Testis (tissue), 2 donors: ENCODE measurements at regions not wholly inside any gene's neighbourhood (a gene's known extent, or its start where the extent isn't known, plus 50 kb on each side); places are given as distances from the start of the nearest gene placed in this dataset.

Source experiments
- DNase-seq: peaks from one replicate; pipeline ENCODE4 v3.0.0-alpha.2; 2019
- H3K27ac ChIP-seq, 2 donors: fragments of 200-600 bp; sonication (generic); one replicate each; pipeline ENCODE4 v1.5.1; 2019
- H3K27me3 ChIP-seq: fragments of 200-600 bp; sonication (generic); one replicate; pipeline ENCODE4 v1.5.1; 2019
- H3K36me3 ChIP-seq: fragments of 200-600 bp; sonication (generic); one replicate; pipeline ENCODE4 v1.5.1; 2017; ENCODE audit warnings: low read depth; ENCODE audit errors: missing control alignments
- H3K4me1 ChIP-seq: fragments of 200-600 bp; sonication (generic); one replicate; pipeline ENCODE4 v1.5.1; 2019
- H3K4me3 ChIP-seq, 2 donors: fragments of 200-600 bp; sonication (generic); one replicate each; pipeline ENCODE4 v1.5.1; 2017 to 2019
- H3K9me3 ChIP-seq: fragments of 200-600 bp; sonication (generic); one replicate; pipeline ENCODE4 v1.5.1; 2017
- POLR2A ChIP-seq: fragments of 450-650 bp; IDR thresholded peaks from one replicate; pipeline ENCODE4 v1.6.1; 2017; ENCODE audit warnings: antibody characterized with exemption, mild to moderate bottlenecking, moderate library complexity
- WGBS, 2 donors: methylation state at CpG; one replicate each; pipeline ENCODE4 v1.1.5; 2018; 5-methylcytosine and 5-hydroxymethylcytosine counted together
- intact Hi-C: fragments of 100-400 bp; cut with DNase I; formaldehyde crosslinking; loops from one replicate; pipeline ENCODE4 v1.15.1; 2023; ENCODE audit warnings: low total_unique reads
- TF ChIP-seq, protein P1 (sequence below), 3 experiments: fragments of 450-650 bp in 2 of 3; fragments of 200-600 bp in 1 of 3; sonication (generic) in 1 of 3; IDR thresholded peaks; one replicate each; pipeline ENCODE4 v1.5.1; 2016 to 2019; ENCODE audit warnings: antibody characterized with exemption in 3 of 3, mild to moderate bottlenecking in 2 of 3, moderate library complexity in 1 of 3

GRCh38 chr4:11342401-11342800 lies 86.3 kb downstream of the HS3ST1 start:
- no peaks in the 10 kb centered on the region for H3K9me3 ChIP-seq
- no peak for DNase-seq
- WGBS, 2 donors, result 89 to 91% methylated on average over 6 of the region's 6 CpGs

GRCh38 chr4:11341337-11342043 lies 87.2 kb downstream of the HS3ST1 start:
- no peaks in the 10 kb centered on the region for H3K9me3 ChIP-seq
- intact Hi-C loops, result no loop called here
- no peak overlapping the region for H3K4me3 ChIP-seq
- no peak for DNase-seq
- H3K36me3 ChIP-seq, result no peaks in the 10 kb centered on the region
- no peak overlapping the region for H3K27ac ChIP-seq
- H3K27me3 ChIP-seq, result no peaks in the 10 kb centered on the region
- no peaks in the 10 kb centered on the region for H3K4me1 ChIP-seq
- TF ChIP-seq, protein P1, sequence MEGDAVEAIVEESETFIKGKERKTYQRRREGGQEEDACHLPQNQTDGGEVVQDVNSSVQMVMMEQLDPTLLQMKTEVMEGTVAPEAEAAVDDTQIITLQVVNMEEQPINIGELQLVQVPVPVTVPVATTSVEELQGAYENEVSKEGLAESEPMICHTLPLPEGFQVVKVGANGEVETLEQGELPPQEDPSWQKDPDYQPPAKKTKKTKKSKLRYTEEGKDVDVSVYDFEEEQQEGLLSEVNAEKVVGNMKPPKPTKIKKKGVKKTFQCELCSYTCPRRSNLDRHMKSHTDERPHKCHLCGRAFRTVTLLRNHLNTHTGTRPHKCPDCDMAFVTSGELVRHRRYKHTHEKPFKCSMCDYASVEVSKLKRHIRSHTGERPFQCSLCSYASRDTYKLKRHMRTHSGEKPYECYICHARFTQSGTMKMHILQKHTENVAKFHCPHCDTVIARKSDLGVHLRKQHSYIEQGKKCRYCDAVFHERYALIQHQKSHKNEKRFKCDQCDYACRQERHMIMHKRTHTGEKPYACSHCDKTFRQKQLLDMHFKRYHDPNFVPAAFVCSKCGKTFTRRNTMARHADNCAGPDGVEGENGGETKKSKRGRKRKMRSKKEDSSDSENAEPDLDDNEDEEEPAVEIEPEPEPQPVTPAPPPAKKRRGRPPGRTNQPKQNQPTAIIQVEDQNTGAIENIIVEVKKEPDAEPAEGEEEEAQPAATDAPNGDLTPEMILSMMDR (IDR thresholded peaks at IDR 0.05), result no peak
- no peak for TF ChIP-seq POLR2A
- WGBS, 2 donors, result 80 to 84% methylated on average over 6 of the region's 6 CpGs

More at GRCh38 chr4:11342401-11342800, 86.3 kb downstream of the HS3ST1 start:
- intact Hi-C loops, result no loop called here
- no peaks in the 10 kb centered on the region for H3K4me1 ChIP-seq
- TF ChIP-seq POLR2A, result no peak
- TF ChIP-seq, protein P1 (IDR thresholded peaks at IDR 0.05), result no peak
- H3K27me3 ChIP-seq, result no peaks in the 10 kb centered on the region
- no peak overlapping the region for H3K4me3 ChIP-seq
- H3K27ac ChIP-seq, result no peak overlapping the region
- H3K36me3 ChIP-seq, result no peaks in the 10 kb centered on the region

- Histone ChIP-seq H3K36me3 (no peaks in the 10 kb centered on the region), H3K27ac (no peak overlapping the region), H3K4me1 (no peaks in the 10 kb centered on the region), H3K9me3 (no peaks in the 10 kb centered on the region), H3K27me3 (no peaks in the 10 kb centered on the region), H3K4me3 (no peak overlapping the region)
- intact Hi-C loops, result no loop called here
- DNase-seq, result no peak
- TF ChIP-seq, protein P1 (IDR thresholded peaks at IDR 0.05), result no peak
- no peak for TF ChIP-seq POLR2A
- WGBS, 2 donors, result 77 to 89% methylated on average over 5 of the region's 5 CpGs
Observed at GRCh38 chr4:11338956-11339782, 89.5 kb downstream of the HS3ST1 start.

- Histone ChIP-seq H3K27ac (no peak overlapping the region), H3K36me3 (no peaks in the 10 kb centered on the region), H3K4me1 (no peaks in the 10 kb centered on the region), H3K27me3 (no peaks in the 10 kb centered on the region), H3K9me3 (no peaks in the 10 kb centered on the region), H3K4me3 (no peak overlapping the region)
- no peak for DNase-seq
- TF ChIP-seq POLR2A, result no peak
- intact Hi-C loops, result no loop called here
- WGBS, 2 donors, result 63 to 67% methylated on average over 1 of the region's 1 CpG
Observed at GRCh38 chr4:11337287-11337686, 91.4 kb downstream of the HS3ST1 start.

DNA sequence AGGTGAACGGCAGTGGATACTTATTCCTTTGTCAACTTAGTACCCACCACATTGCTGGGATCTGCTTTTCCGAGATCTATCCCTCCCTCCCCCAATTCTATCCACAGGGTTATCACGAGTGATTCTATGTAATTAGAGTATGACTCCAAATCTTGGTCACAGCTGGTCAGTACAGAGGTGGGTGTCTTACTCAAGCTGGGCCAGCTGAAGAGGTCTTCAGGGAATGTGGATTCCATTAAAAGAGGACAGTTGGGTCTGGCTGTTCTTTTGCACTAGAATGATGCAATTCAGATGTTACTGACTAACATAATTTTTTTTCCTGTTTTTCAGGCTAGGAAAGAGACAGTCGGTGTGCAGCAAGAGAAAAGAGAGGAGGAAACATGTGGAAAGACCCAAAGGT lies 92.3 kb downstream of the HS3ST1 start:
- DNase-seq, result no peak
- Histone ChIP-seq H3K4me3 (no peak overlapping the region), H3K36me3 (no peaks in the 10 kb centered on the region), H3K27ac (no peak overlapping the region), H3K4me1 (no peaks in the 10 kb centered on the region), H3K9me3 (no peaks in the 10 kb centered on the region), H3K27me3 (no peaks in the 10 kb centered on the region)
- TF ChIP-seq POLR2A, result no peak
- TF ChIP-seq, protein P1 (IDR thresholded peaks at IDR 0.05), result no peak
- intact Hi-C loops, result no loop called here
- 54 to 69% methylated on average over 4 of the region's 4 CpGs for WGBS, 2 donors
